Common myeloid progenitor, CD34-positive (primary cell): ENCODE measurements at regions not wholly inside any gene's neighbourhood (a gene's known extent, or its start where the extent isn't known, plus 50 kb on each side); places are given as distances from the start of the nearest gene placed in this dataset.
"Not testable (repeated sequence)": the region's sequence is repeated elsewhere in the genome, so short reads cannot be mapped to it uniquely, and the experiment has no call there.

Source experiments
- CTCF ChIA-PET: fragments of 350-600 bp; sonication (Branson Sonifier 250); formaldehyde crosslinking; loops from one replicate; lab custom pipeline; 2021; ENCODE audit warnings: antibody characterized with exemption; lab: Charles Lee
- POLR2A ChIA-PET: fragments of 350-600 bp; sonication (Branson Sonifier 250); formaldehyde crosslinking; loops from one replicate; lab custom pipeline; 2021; ENCODE audit warnings: antibody characterized with exemption; lab: Charles Lee
- DNase-seq, 3 donors: peaks; one replicate each; pipeline versions ENCODE4 v3.0.0 to v3.0.0-alpha.2; 2013
- H3K27ac ChIP-seq, 2 experiments: 1 replicate in 1 of 2; 2 replicates in 1 of 2; pipeline ENCODE4 v1.7.0; 2013; ENCODE audit warnings: inconsistent platforms in 2 of 2, low read length in 2 of 2, mild to moderate bottlenecking in 2 of 2, low read depth in 1 of 2, moderate library complexity in 1 of 2; ENCODE audit not compliant: severe bottlenecking in 2 of 2, insufficient read depth in 1 of 2, poor library complexity in 1 of 2
- H3K27me3 ChIP-seq, 5 experiments: replicated peaks in 2 of 5; 1 replicate in 3 of 5; 2 replicates in 2 of 5; pipeline versions ENCODE4 v1.6.1 to v1.7.0; 2013; ENCODE audit warnings: low read length in 4 of 5, mild to moderate bottlenecking in 2 of 5, moderate library complexity in 2 of 5, inconsistent platforms in 1 of 5; ENCODE audit not compliant: insufficient read depth in 5 of 5, control insufficient read depth in 4 of 5
- H3K36me3 ChIP-seq, 4 experiments: 1 replicate in 2 of 4; 2 replicates in 2 of 4; pipeline versions ENCODE4 v1.6.1 to v1.7.0; 2013; ENCODE audit warnings: low read length in 3 of 4, control low read depth in 1 of 4, mild to moderate bottlenecking in 1 of 4; ENCODE audit not compliant: control insufficient read depth in 4 of 4, insufficient read depth in 4 of 4
- H3K4me1 ChIP-seq, 4 experiments: 1 replicate in 3 of 4; 2 replicates in 1 of 4; pipeline versions ENCODE4 v1.6.1 to v1.7.1; 2013; ENCODE audit warnings: low read length in 3 of 4, mild to moderate bottlenecking in 3 of 4, control low read depth in 1 of 4, inconsistent platforms in 1 of 4, moderate library complexity in 1 of 4; ENCODE audit not compliant: control insufficient read depth in 4 of 4, insufficient read depth in 4 of 4; ENCODE audit errors: control extremely low read depth in 1 of 4
- H3K4me3 ChIP-seq, 7 experiments: 1 replicate in 4 of 7; 2 replicates in 3 of 7; pipeline versions ENCODE4 v1.5.1 to v1.7.0; 2013; ENCODE audit warnings: mild to moderate bottlenecking in 7 of 7, low read length in 6 of 7, moderate library complexity in 6 of 7, inconsistent platforms in 2 of 7, low read depth in 2 of 7, control low read depth in 1 of 7; ENCODE audit not compliant: insufficient read depth in 4 of 7, control insufficient read depth in 1 of 7; ENCODE audit errors: extremely low read depth in 1 of 7
- H3K9me3 ChIP-seq, 5 experiments: 1 replicate in 4 of 5; 2 replicates in 1 of 5; pipeline versions ENCODE4 v1.6.1 to v1.7.1; 2013; ENCODE audit warnings: low read length in 4 of 5, mild to moderate bottlenecking in 2 of 5, inconsistent platforms in 1 of 5, low read depth in 1 of 5, moderate library complexity in 1 of 5; ENCODE audit not compliant: control insufficient read depth in 4 of 5, insufficient read depth in 2 of 5; ENCODE audit errors: control extremely low read depth in 1 of 5
- WGBS: methylation state at CpG from one replicate; pipeline ENCODE4 v1.1.5; 2013; ENCODE audit not compliant: insufficient coverage; 5-methylcytosine and 5-hydroxymethylcytosine counted together

DNA sequence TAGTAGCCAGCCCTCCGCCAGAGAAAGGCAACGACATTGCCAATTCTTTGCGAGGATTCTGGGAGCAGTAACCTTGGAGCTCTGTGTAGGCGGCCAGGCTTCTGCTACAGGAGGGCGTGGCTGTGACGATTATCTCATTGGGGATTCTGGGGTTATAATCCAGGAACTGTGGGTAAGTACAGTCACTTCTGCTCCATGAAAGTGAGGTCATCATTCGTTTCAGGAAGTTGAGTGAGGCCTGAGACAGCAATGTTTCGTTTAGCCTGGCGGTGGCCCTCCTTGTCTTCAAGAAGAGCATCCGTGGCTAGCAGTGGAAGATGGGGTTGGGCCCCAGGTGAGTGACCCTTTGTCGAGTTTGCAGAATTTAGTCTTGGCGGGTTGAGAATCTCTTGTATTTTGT is 687.6 kb upstream of the DEFB115 start:
- H3K36me3 ChIP-seq, CTCF ChIA-PET, H3K4me3 ChIP-seq, DNase-seq, H3K27me3 ChIP-seq, POLR2A ChIA-PET, H3K27ac ChIP-seq, H3K4me1 ChIP-seq, H3K9me3 ChIP-seq: not testable (repeated sequence)
- 60% methylated on average over 1 of the region's 12 CpGs for WGBS

GRCh38 chr20:30570622-30571021 is 686.8 kb upstream of the DEFB115 start:
- CTCF ChIA-PET, H3K9me3 ChIP-seq, DNase-seq, H3K4me1 ChIP-seq, H3K36me3 ChIP-seq, H3K27me3 ChIP-seq, POLR2A ChIA-PET, H3K4me3 ChIP-seq, H3K27ac ChIP-seq: not testable (repeated sequence)
- 70% methylated on average over 2 of the region's 4 CpGs for WGBS

- H3K36me3 ChIP-seq, H3K4me3 ChIP-seq, POLR2A ChIA-PET, H3K27ac ChIP-seq, H3K9me3 ChIP-seq, CTCF ChIA-PET, DNase-seq, H3K4me1 ChIP-seq, H3K27me3 ChIP-seq: not testable (repeated sequence)
- WGBS, result no CpG with 5 or more reads among the region's 2 CpGs
These were observed 683.1 kb upstream of the DEFB115 start for GRCh38 chr20:30574337-30574736.

GRCh38 chr20:30579069-30579468 is 678.4 kb upstream of the DEFB115 start:
- H3K4me3 ChIP-seq, CTCF ChIA-PET, POLR2A ChIA-PET, H3K36me3 ChIP-seq, DNase-seq, H3K9me3 ChIP-seq, H3K27ac ChIP-seq, H3K27me3 ChIP-seq, H3K4me1 ChIP-seq: not testable (repeated sequence)
- no CpG with 5 or more reads among the region's 6 CpGs for WGBS

DNA sequence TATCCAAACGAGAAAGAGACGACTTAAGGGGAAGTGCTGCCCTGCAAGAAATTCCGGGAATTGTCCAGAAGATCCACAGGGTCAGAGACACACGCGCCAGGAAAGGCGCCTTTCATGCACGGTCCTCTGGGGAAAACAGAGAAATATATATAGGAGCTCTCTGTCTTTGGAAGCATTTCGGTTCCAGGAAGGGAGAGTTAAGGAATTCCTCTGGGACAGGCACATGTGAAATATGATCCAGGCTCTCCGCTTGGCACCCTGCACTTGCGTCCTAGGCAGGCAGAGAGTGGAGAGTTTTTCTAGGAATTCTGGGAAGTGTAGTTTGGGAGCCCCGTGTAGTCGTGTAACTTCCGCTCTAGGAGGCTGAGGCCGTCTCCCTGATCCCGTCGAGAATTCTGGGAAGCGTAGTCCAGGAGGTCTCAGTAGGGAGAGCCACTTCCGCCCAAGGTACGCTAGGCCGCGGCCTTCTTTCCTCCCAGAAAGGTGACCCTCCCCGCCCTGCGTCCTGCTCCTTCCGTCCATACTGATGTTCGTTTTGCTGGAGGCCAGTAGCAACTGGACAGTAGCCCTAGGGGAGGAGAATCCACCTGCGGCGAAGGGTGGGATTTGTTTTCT is 677.5 kb upstream of the DEFB115 start:
- H3K4me1 ChIP-seq, DNase-seq, H3K27me3 ChIP-seq, CTCF ChIA-PET, POLR2A ChIA-PET, H3K36me3 ChIP-seq, H3K27ac ChIP-seq, H3K9me3 ChIP-seq: not testable (repeated sequence)
- H3K4me3 ChIP-seq, result peak overlapping the region in 4 of 7 experiments; percentile 7 to 71 (median 49)
- 41% methylated on average over 7 of the region's 27 CpGs for WGBS

- H3K4me3 ChIP-seq, H3K27ac ChIP-seq, H3K36me3 ChIP-seq, H3K9me3 ChIP-seq, H3K27me3 ChIP-seq, H3K4me1 ChIP-seq, DNase-seq, POLR2A ChIA-PET, CTCF ChIA-PET: not testable (repeated sequence)
- WGBS, result 58% methylated on average over 3 of the region's 7 CpGs
These were observed 675.6 kb upstream of the DEFB115 start for GRCh38 chr20:30581839-30582238.

DNA sequence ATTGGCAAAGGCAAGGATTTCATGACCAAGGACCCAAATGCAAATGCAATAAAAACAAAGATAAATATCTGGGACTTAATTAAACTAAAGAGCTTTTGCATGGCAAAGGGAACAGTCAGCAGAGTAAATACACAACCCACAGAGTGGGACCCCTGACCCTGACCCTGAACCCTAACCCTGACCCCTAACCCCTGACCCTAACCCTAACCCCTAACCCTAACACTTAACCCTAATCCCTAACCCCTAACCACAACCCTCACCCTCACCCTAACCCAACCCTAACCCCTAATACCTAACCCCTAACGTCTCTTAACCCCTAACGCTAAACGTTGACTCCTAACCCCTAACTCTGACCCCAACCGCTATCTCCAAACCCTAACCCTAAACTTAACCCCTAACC is 673.1 kb upstream of the DEFB115 start:
- H3K27me3 ChIP-seq, H3K9me3 ChIP-seq, POLR2A ChIA-PET, H3K4me3 ChIP-seq, DNase-seq, H3K4me1 ChIP-seq, CTCF ChIA-PET, H3K36me3 ChIP-seq, H3K27ac ChIP-seq: not testable (repeated sequence)
- no CpG with 5 or more reads among the region's 4 CpGs for WGBS
